Mesothelial cell of epicardium (in vitro differentiated cells): ENCODE measurements at regions not wholly inside any gene's neighbourhood (a gene's known extent, or its start where the extent isn't known, plus 50 kb on each side); places are given as distances from the start of the nearest gene placed in this dataset.

Source experiments
- DNase-seq, 2 experiments: peaks; one replicate each; pipeline ENCODE4 v3.0.0; 2021; ENCODE audit warnings: low spot score in 2 of 2; ENCODE audit not compliant: unreplicated experiment in 2 of 2
- H3K27ac Mint-ChIP-seq: 2 replicates; pipeline ENCODE4 v1.8.0; 2021; ENCODE audit warnings: mixed read lengths
- H3K27me3 Mint-ChIP-seq: 2 replicates; pipeline ENCODE4 v1.8.0; 2021; ENCODE audit warnings: low read depth, mixed read lengths
- H3K36me3 Mint-ChIP-seq: 2 replicates; pipeline ENCODE4 v1.8.0; 2021; ENCODE audit warnings: mixed read lengths
- H3K4me1 Mint-ChIP-seq: 2 replicates; pipeline ENCODE4 v1.8.0; 2021; ENCODE audit warnings: mixed read lengths
- H3K4me3 Mint-ChIP-seq: 2 replicates; pipeline ENCODE4 v1.8.0; 2021; ENCODE audit warnings: mild to moderate bottlenecking, moderate library complexity, mixed read lengths
- H3K9me3 Mint-ChIP-seq: 2 replicates; pipeline ENCODE4 v1.8.0; 2021; ENCODE audit warnings: mixed read lengths
- TF ChIP-seq, protein P1 (sequence below): fragments of 200-600 bp; sonication (generic); IDR thresholded peaks from one replicate; pipeline ENCODE4 v1.5.0; 2021; ENCODE audit warnings: antibody characterized with exemption; ENCODE audit not compliant: unreplicated experiment

- TF ChIP-seq, protein P1, sequence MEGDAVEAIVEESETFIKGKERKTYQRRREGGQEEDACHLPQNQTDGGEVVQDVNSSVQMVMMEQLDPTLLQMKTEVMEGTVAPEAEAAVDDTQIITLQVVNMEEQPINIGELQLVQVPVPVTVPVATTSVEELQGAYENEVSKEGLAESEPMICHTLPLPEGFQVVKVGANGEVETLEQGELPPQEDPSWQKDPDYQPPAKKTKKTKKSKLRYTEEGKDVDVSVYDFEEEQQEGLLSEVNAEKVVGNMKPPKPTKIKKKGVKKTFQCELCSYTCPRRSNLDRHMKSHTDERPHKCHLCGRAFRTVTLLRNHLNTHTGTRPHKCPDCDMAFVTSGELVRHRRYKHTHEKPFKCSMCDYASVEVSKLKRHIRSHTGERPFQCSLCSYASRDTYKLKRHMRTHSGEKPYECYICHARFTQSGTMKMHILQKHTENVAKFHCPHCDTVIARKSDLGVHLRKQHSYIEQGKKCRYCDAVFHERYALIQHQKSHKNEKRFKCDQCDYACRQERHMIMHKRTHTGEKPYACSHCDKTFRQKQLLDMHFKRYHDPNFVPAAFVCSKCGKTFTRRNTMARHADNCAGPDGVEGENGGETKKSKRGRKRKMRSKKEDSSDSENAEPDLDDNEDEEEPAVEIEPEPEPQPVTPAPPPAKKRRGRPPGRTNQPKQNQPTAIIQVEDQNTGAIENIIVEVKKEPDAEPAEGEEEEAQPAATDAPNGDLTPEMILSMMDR: no peak
- Mint-ChIP-seq H3K9me3 (no peaks in the 10 kb centered on the region), H3K36me3 (no peaks in the 10 kb centered on the region), H3K4me1 (peaks cover 8% of the 10 kb centered on the region), H3K27me3 (no peaks in the 10 kb centered on the region), H3K4me3 (no peak overlapping the region), H3K27ac (no peak overlapping the region)
- no peak for DNase-seq
These were observed 288.4 kb upstream of the TRIB2 start for GRCh38 chr2:12428324-12428723.

DNA sequence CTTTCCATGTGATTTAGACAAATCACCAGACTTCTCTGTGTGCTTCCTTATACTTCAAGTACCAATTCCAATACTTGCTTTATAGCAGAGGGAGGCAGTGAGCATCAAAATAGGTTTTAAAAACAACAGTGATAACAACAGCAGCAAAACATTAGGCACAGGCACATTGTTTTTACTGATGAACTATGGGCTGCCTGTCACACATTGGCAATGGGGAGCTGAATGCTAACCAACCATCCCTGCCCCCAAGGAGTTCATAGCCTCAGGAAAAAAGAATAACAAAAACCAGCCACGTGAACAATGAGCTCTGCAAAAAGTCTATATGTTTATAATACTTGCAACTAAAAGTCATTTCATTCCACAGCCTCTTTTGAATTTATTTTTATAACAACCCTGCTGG, 287.9 kb upstream of the TRIB2 start:
- no peak overlapping the region for H3K4me3 Mint-ChIP-seq
- no peaks in the 10 kb centered on the region for H3K9me3 Mint-ChIP-seq
- H3K4me1 Mint-ChIP-seq: peaks cover 8% of the 10 kb centered on the region
- TF ChIP-seq, protein P1: no peak
- no peak overlapping the region for H3K27ac Mint-ChIP-seq
- H3K36me3 Mint-ChIP-seq: no peaks in the 10 kb centered on the region
- no peaks in the 10 kb centered on the region for H3K27me3 Mint-ChIP-seq
- DNase-seq: no peak

- TF ChIP-seq, protein P1: no peak
- no peaks in the 10 kb centered on the region for H3K27me3 Mint-ChIP-seq
- H3K9me3 Mint-ChIP-seq: no peaks in the 10 kb centered on the region
- no peak overlapping the region for H3K4me3 Mint-ChIP-seq
- DNase-seq: no peak
- H3K36me3 Mint-ChIP-seq: no peaks in the 10 kb centered on the region
- H3K27ac Mint-ChIP-seq: no peak overlapping the region
- H3K4me1 Mint-ChIP-seq: peaks cover 8% of the 10 kb centered on the region
These were observed 286.8 kb upstream of the TRIB2 start for GRCh38 chr2:12429779-12430406.

GRCh38 chr2:12430407-12431133, 286.2 kb upstream of the TRIB2 start:
- no peaks in the 10 kb centered on the region for H3K9me3 Mint-ChIP-seq
- no peak for DNase-seq
- no peaks in the 10 kb centered on the region for H3K27me3 Mint-ChIP-seq
- peaks cover 12% of the 10 kb centered on the region for H3K4me1 Mint-ChIP-seq
- TF ChIP-seq, protein P1: no peak
- no peak overlapping the region for H3K4me3 Mint-ChIP-seq
- H3K36me3 Mint-ChIP-seq: no peaks in the 10 kb centered on the region
- no peak overlapping the region for H3K27ac Mint-ChIP-seq

DNA sequence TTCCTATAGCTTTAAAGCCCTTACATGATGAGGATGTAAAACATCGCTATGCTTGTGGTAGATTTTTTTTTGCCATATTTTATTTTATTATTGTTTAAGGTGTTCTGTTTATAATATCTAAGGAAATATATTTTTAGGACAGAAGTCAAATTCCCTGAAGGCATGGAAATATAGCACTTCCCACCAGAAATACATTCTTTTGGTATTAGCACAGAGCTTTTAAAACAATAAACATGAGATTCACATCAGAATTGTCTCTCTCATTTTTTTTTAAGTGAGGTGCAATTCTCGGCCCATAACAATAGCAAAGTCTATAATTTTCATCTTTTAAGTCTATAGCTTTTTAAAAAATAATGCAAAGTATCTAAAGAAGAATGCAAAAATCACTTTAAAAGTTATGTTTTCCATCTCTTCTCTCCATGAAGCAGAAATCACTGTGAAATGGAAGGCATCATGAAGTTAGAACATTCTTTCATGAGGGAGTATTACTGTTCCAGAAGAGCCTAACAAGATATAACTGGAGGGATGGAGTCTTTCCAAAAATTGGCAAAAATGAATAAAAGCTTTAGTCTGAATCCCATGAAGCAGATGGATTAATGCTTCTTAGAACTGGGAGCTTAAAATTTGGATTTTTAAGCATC, 283.6 kb upstream of the TRIB2 start:
- TF ChIP-seq, protein P1: no peak
- no peak for DNase-seq
- H3K4me1 Mint-ChIP-seq: peaks cover 18% of the 10 kb centered on the region
- H3K27me3 Mint-ChIP-seq: no peaks in the 10 kb centered on the region
- H3K27ac Mint-ChIP-seq: no peak overlapping the region
- no peaks in the 10 kb centered on the region for H3K9me3 Mint-ChIP-seq
- no peak overlapping the region for H3K4me3 Mint-ChIP-seq
- H3K36me3 Mint-ChIP-seq: no peaks in the 10 kb centered on the region
